Trophoblast cell (in vitro differentiated cells and primary cell): ENCODE measurements at regions not wholly inside any gene's neighbourhood (a gene's known extent, or its start where the extent isn't known, plus 50 kb on each side); places are given as distances from the start of the nearest gene placed in this dataset.

Experiments
- DNase-seq, 2 donors: peaks; one replicate each; pipeline ENCODE4 v3.0.0-alpha.2; 2016
- H2AFZ ChIP-seq: 2 replicates; pipeline ENCODE4 v1.6.1; 2013; ENCODE audit warnings: low read length, moderate library complexity, mild to moderate bottlenecking; ENCODE audit not compliant: insufficient read depth, poor library complexity
- H2AK5ac ChIP-seq: 2 replicates; pipeline ENCODE4 v1.6.1; 2013; ENCODE audit warnings: mild to moderate bottlenecking, low read length
- H2BK120ac ChIP-seq: 2 replicates; pipeline ENCODE4 v1.6.1; 2013; ENCODE audit warnings: low read length, mild to moderate bottlenecking, moderate library complexity; ENCODE audit not compliant: insufficient read depth, poor library complexity
- H2BK12ac ChIP-seq: 2 replicates; pipeline ENCODE4 v1.6.1; 2013; ENCODE audit warnings: mild to moderate bottlenecking, low read length, moderate library complexity
- H2BK5ac ChIP-seq: 2 replicates; pipeline ENCODE4 v1.6.1; 2013; ENCODE audit warnings: low read length, low read depth, moderate library complexity, mild to moderate bottlenecking; ENCODE audit not compliant: poor library complexity
- H3K14ac ChIP-seq: 2 replicates; pipeline ENCODE4 v1.6.1; 2013; ENCODE audit warnings: mild to moderate bottlenecking, low read length
- H3K18ac ChIP-seq: 2 replicates; pipeline ENCODE4 v1.6.1; 2013; ENCODE audit warnings: mild to moderate bottlenecking, low read length
- H3K23ac ChIP-seq: 2 replicates; pipeline ENCODE4 v1.6.1; 2013; ENCODE audit warnings: low read length
- H3K27ac ChIP-seq: 2 replicates; pipeline ENCODE4 v1.5.1; 2013; ENCODE audit warnings: low read depth, mild to moderate bottlenecking, inconsistent platforms, low read length, moderate library complexity
- H3K27me3 ChIP-seq: 2 replicates; pipeline ENCODE4 v1.6.1; 2013; ENCODE audit warnings: inconsistent platforms, mild to moderate bottlenecking, low read length, moderate library complexity; ENCODE audit not compliant: insufficient read depth
- H3K36me3 ChIP-seq, 2 experiments: 1 replicate in 1 of 2; 2 replicates in 1 of 2; pipeline ENCODE4 v1.6.1; 2013; ENCODE audit warnings: low read length in 2 of 2, mild to moderate bottlenecking in 2 of 2, moderate library complexity in 1 of 2; ENCODE audit not compliant: insufficient read depth in 2 of 2, control insufficient read depth in 1 of 2
- H3K4ac ChIP-seq: 2 replicates; pipeline ENCODE4 v1.6.1; 2013; ENCODE audit warnings: low read depth, mild to moderate bottlenecking, low read length, moderate library complexity
- H3K4me1 ChIP-seq, 2 experiments: 1 replicate in 1 of 2; 2 replicates in 1 of 2; pipeline ENCODE4 v1.6.1; 2013; ENCODE audit warnings: low read length in 2 of 2, mild to moderate bottlenecking in 2 of 2, moderate library complexity in 1 of 2; ENCODE audit not compliant: insufficient read depth in 2 of 2, control insufficient read depth in 1 of 2
- H3K4me2 ChIP-seq: 2 replicates; pipeline ENCODE4 v1.6.1; 2013; ENCODE audit warnings: inconsistent platforms, mild to moderate bottlenecking, low read length, moderate library complexity
- H3K4me3 ChIP-seq: 2 replicates; pipeline ENCODE4 v1.5.1; 2013; ENCODE audit warnings: mild to moderate bottlenecking, low read depth, low read length, inconsistent platforms
- H3K79me1 ChIP-seq: one replicate; pipeline ENCODE4 v1.6.1; 2013; ENCODE audit warnings: low read length
- H3K79me2 ChIP-seq: 2 replicates; pipeline ENCODE4 v1.6.1; 2013; ENCODE audit warnings: low read length, mild to moderate bottlenecking; ENCODE audit not compliant: control insufficient read depth, insufficient read depth, poor library complexity
- H3K9ac ChIP-seq: 2 replicates; pipeline ENCODE4 v1.6.1; 2013; ENCODE audit warnings: mild to moderate bottlenecking, low read length
- H3K9me3 ChIP-seq: 2 replicates; pipeline ENCODE4 v1.6.1; 2013; ENCODE audit warnings: low read depth, mild to moderate bottlenecking, control low read depth, inconsistent platforms, low read length; ENCODE audit not compliant: insufficient read depth
- H4K12ac ChIP-seq: 2 replicates; pipeline ENCODE4 v1.6.1; 2013; ENCODE audit warnings: low read depth, mild to moderate bottlenecking, low read length, moderate library complexity
- H4K8ac ChIP-seq: 2 replicates; pipeline ENCODE4 v1.6.1; 2013; ENCODE audit warnings: low read depth, mild to moderate bottlenecking, low read length, moderate library complexity
- H4K91ac ChIP-seq: one replicate; pipeline ENCODE4 v1.6.1; 2013; ENCODE audit warnings: low read depth, mild to moderate bottlenecking, low read length, moderate library complexity
- WGBS: extraction: QIAGEN DNeasy Blood & Tissue Kit; methylation state at CpG from one replicate; pipeline ENCODE4 v1.1.7; 2013; ENCODE audit warnings: missing lambda C conversion rate; ENCODE audit not compliant: insufficient read length, insufficient coverage; ENCODE audit errors: extremely low coverage; 5-methylcytosine and 5-hydroxymethylcytosine counted together

- Histone ChIP-seq H2BK120ac (no peak overlapping the region), H3K18ac (no peak overlapping the region), H3K4ac (no peak overlapping the region), H2BK5ac (no peak overlapping the region), H4K8ac (no peak overlapping the region), H3K4me1 (no peaks in the 10 kb centered on the region), H3K14ac (no peak overlapping the region), H4K91ac (no peak overlapping the region), H3K9ac (no peak overlapping the region), H3K27me3 (no peaks in the 10 kb centered on the region), H2AFZ (no peak overlapping the region), H3K79me2 (no peaks in the 10 kb centered on the region), H4K12ac (no peak overlapping the region), H3K27ac (no peak overlapping the region), H3K9me3 (no peaks in the 10 kb centered on the region), H2BK12ac (no peak overlapping the region), H3K36me3 (no peaks in the 10 kb centered on the region), H3K79me1 (no peaks in the 10 kb centered on the region), H3K4me3 (no peak overlapping the region), H2AK5ac (no peak overlapping the region), H3K4me2 (no peak overlapping the region), H3K23ac (no peak overlapping the region)
- no CpG with 5 or more reads among the region's 1 CpG for WGBS
- no peak for DNase-seq
Observed at GRCh38 chr11:21912285-21912684, 280.6 kb upstream of the ANO5 start.

- H3K9ac ChIP-seq = no peak overlapping the region
- H3K23ac ChIP-seq = no peak overlapping the region
- H3K4me2 ChIP-seq = no peak overlapping the region
- no peak overlapping the region for H4K12ac ChIP-seq
- no peak overlapping the region for H4K8ac ChIP-seq
- H3K4me1 ChIP-seq = no peaks in the 10 kb centered on the region
- no peaks in the 10 kb centered on the region for H3K27me3 ChIP-seq
- no peak overlapping the region for H3K4ac ChIP-seq
- H3K79me2 ChIP-seq = no peaks in the 10 kb centered on the region
- no peak overlapping the region for H3K18ac ChIP-seq
- H2AK5ac ChIP-seq = no peak overlapping the region
- no peak overlapping the region for H3K4me3 ChIP-seq
- no peaks in the 10 kb centered on the region for H3K79me1 ChIP-seq
- no peak overlapping the region for H3K27ac ChIP-seq
- no peaks in the 10 kb centered on the region for H3K36me3 ChIP-seq
- no peak for DNase-seq
- no peak overlapping the region for H2BK120ac ChIP-seq
- H3K9me3 ChIP-seq = no peaks in the 10 kb centered on the region
- no peak overlapping the region for H2AFZ ChIP-seq
- no peak overlapping the region for H2BK5ac ChIP-seq
- no peak overlapping the region for H3K14ac ChIP-seq
- no peak overlapping the region for H2BK12ac ChIP-seq
- H4K91ac ChIP-seq = no peak overlapping the region
- no CpG with 5 or more reads among the region's 1 CpG for WGBS
Observed at GRCh38 chr11:21921151-21921550, 271.7 kb upstream of the ANO5 start.

GRCh38 chr11:21924262-21924661, 268.6 kb upstream of the ANO5 start:
- Histone ChIP-seq H2BK5ac (no peak overlapping the region), H3K9ac (no peak overlapping the region), H3K4me3 (no peak overlapping the region), H3K4me2 (no peak overlapping the region), H3K14ac (no peak overlapping the region), H4K12ac (no peak overlapping the region), H3K4ac (no peak overlapping the region), H2AFZ (no peak overlapping the region), H3K79me1 (no peaks in the 10 kb centered on the region), H4K8ac (no peak overlapping the region), H3K79me2 (no peaks in the 10 kb centered on the region), H3K36me3 (no peaks in the 10 kb centered on the region), H3K23ac (no peak overlapping the region), H3K18ac (no peak overlapping the region), H3K9me3 (no peaks in the 10 kb centered on the region), H3K27me3 (no peaks in the 10 kb centered on the region), H4K91ac (no peak overlapping the region), H3K27ac (no peak overlapping the region), H2BK12ac (no peak overlapping the region), H2BK120ac (no peak overlapping the region), H3K4me1 (no peaks in the 10 kb centered on the region), H2AK5ac (no peak overlapping the region)
- WGBS = no CpG with 5 or more reads among the region's 1 CpG
- DNase-seq = no peak

- no peak overlapping the region for H3K23ac ChIP-seq
- no peak overlapping the region for H4K91ac ChIP-seq
- no peak overlapping the region for H3K4ac ChIP-seq
- H3K9me3 ChIP-seq = no peaks in the 10 kb centered on the region
- no peaks in the 10 kb centered on the region for H3K79me1 ChIP-seq
- H3K14ac ChIP-seq = no peak overlapping the region
- H3K27me3 ChIP-seq = no peaks in the 10 kb centered on the region
- H4K8ac ChIP-seq = no peak overlapping the region
- no peak overlapping the region for H4K12ac ChIP-seq
- no peaks in the 10 kb centered on the region for H3K4me1 ChIP-seq
- no peak overlapping the region for H3K27ac ChIP-seq
- no peak overlapping the region for H2BK120ac ChIP-seq
- no peak overlapping the region for H3K4me3 ChIP-seq
- H3K9ac ChIP-seq = no peak overlapping the region
- no peak overlapping the region for H3K4me2 ChIP-seq
- DNase-seq = no peak
- H3K18ac ChIP-seq = no peak overlapping the region
- H2BK12ac ChIP-seq = no peak overlapping the region
- no peaks in the 10 kb centered on the region for H3K36me3 ChIP-seq
- H2AK5ac ChIP-seq = no peak overlapping the region
- no peak overlapping the region for H2BK5ac ChIP-seq
- WGBS = no CpG with 5 or more reads among the region's 3 CpGs
- no peaks in the 10 kb centered on the region for H3K79me2 ChIP-seq
- H2AFZ ChIP-seq = no peak overlapping the region
Observed at GRCh38 chr11:21927628-21928027, 265.3 kb upstream of the ANO5 start.
